ENCODE measurements at regions not wholly inside any gene's neighbourhood (a gene's known extent, or its start where the extent isn't known, plus 50 kb on each side); places are given as distances from the start of the nearest gene placed in this dataset.

DNA sequence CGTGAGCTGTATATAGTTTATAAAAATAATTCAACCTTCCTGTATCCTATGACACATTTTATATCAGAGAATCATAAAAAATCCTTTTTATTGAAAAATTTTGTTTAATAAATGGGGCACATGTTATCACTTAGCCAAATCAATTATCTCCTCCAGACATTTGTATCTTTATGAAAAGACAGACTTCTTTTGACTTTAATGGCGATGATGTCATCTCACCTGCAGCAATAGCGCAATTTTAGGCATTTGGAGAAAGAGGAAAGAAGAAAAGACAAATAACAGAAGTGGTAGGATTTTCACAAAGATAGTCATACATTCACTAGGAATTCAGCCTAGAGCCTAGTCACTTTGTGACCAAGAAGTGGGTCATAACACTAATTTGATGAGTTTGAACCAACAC lies 444.5 kb downstream of the PREX1 start:
- no peak for ATAC-seq
- TF ChIP-seq, protein P1, sequence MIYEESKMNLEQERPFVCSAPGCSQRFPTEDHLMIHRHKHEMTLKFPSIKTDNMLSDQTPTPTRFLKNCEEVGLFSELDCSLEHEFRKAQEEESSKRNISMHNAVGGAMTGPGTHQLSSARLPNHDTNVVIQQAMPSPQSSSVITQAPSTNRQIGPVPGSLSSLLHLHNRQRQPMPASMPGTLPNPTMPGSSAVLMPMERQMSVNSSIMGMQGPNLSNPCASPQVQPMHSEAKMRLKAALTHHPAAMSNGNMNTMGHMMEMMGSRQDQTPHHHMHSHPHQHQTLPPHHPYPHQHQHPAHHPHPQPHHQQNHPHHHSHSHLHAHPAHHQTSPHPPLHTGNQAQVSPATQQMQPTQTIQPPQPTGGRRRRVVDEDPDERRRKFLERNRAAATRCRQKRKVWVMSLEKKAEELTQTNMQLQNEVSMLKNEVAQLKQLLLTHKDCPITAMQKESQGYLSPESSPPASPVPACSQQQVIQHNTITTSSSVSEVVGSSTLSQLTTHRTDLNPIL (CRISPR knock-in tag; IDR thresholded peaks at IDR 0.05; ENCODE audit: low read depth), result no peak
- TF ChIP-seq ZNF8 (CRISPR knock-in tag; IDR thresholded peaks at IDR 0.05) (no peak), TCF4 (CRISPR knock-in tag; IDR thresholded peaks at IDR 0.05; ENCODE audit: borderline replicate concordance) (no peak), RARB (CRISPR knock-in tag; IDR thresholded peaks at IDR 0.05) (no peak), PPARA (CRISPR knock-in tag; IDR thresholded peaks at IDR 0.05; ENCODE audit: borderline replicate concordance) (no peak)

DNA sequence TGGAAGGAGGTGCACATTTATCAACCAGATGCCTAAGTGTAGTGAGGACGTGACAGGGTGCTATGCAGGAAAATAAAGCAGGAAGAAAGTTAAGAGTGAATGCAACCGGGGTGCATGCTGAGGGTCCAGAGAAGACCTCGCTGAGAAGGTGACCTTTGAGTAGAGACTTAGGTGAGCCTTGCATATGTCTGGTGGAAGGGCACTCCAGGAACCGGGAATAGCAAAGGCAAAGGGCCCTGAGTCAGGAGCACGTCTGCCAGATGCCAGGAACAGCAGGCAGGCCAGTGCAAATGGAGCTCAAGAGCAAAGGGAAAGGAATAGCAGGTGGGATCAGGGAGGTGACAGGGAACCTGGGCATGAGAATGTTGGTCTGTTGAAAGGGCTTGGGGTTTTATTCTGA lies 445.5 kb downstream of the PREX1 start:
- no peak for ATAC-seq
- TF ChIP-seq ISL1 (CRISPR knock-in tag; IDR thresholded peaks at IDR 0.05) (no peak), TCF4 (CRISPR knock-in tag; IDR thresholded peaks at IDR 0.05; ENCODE audit: borderline replicate concordance) (no peak), ESRRG (CRISPR knock-in tag; IDR thresholded peaks at IDR 0.05) (no peak), PPARA (CRISPR knock-in tag; IDR thresholded peaks at IDR 0.05; ENCODE audit: borderline replicate concordance) (no peak), ZNF8 (CRISPR knock-in tag; IDR thresholded peaks at IDR 0.05) (no peak), ZNF565 (CRISPR knock-in tag; conservative IDR thresholded peaks at IDR 0.05; ENCODE audit: low read depth) (no peak), ZFP30 (CRISPR knock-in tag; IDR thresholded peaks at IDR 0.05) (no peak)
- TF ChIP-seq, protein P2, sequence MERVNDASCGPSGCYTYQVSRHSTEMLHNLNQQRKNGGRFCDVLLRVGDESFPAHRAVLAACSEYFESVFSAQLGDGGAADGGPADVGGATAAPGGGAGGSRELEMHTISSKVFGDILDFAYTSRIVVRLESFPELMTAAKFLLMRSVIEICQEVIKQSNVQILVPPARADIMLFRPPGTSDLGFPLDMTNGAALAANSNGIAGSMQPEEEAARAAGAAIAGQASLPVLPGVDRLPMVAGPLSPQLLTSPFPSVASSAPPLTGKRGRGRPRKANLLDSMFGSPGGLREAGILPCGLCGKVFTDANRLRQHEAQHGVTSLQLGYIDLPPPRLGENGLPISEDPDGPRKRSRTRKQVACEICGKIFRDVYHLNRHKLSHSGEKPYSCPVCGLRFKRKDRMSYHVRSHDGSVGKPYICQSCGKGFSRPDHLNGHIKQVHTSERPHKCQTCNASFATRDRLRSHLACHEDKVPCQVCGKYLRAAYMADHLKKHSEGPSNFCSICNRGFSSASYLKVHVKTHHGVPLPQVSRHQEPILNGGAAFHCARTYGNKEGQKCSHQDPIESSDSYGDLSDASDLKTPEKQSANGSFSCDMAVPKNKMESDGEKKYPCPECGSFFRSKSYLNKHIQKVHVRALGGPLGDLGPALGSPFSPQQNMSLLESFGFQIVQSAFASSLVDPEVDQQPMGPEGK (CRISPR knock-in tag; IDR thresholded peaks at IDR 0.05; ENCODE audit: borderline replicate concordance), result no peak
- TF ChIP-seq, protein P1 (CRISPR knock-in tag; IDR thresholded peaks at IDR 0.05; ENCODE audit: low read depth), result no peak

DNA sequence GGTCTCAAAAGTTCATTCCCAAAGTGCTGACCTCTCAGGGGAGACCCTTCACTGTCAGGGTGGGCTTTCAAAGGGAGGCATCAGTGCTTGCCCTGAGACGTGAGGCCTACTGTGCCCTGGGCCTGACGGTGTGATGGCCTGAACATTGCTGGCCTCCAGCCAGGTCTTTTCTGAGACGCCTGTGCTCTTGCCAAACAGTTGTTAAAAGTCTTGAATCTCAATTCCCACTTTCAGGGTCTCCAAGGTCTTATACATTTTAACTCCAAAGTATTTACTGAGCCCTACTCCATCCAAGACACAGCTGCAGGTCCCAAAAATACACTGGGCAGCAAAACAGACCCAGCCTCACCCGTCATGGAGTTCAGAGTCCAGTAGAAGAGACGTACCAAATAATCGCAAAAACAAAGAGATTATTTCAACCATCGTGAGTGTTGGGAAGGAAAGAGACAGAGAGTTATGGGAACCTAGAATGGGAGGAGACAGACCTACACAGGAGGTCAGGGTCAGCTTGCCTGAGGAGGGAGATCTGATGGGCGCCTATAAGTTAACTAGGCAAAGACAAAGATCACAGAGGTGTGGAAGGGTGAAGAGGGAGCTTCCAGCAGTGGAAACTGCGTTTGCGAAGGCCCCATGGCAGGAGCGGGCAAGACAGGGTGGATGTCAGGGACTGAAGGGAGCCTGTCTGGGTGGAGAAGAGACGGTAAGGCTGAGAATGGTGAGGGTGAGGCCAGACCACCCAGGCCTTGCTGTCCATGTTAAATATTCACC lies 446.3 kb downstream of the PREX1 start:
- TF ChIP-seq ZFP30 (CRISPR knock-in tag; IDR thresholded peaks at IDR 0.05), result no peak
- no peak for ATAC-seq

DNA sequence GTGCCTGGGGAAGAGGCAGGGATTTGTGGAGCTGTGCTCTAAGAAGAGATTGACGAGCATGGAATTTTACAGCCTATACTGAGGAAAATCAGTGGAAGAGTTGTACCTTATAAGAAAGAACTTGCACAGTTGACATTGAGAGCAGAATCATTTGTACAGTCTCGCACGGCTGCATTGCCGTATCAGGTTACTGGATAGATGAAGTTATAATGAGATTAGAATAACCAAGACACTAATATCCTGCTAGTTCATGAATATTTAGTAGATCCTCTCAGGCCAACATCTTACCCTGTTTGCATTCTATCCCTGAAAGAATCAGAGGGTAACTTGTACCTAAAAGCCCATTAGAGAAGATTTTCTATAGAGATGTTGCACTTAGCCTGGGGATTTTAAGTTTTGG lies 447.1 kb downstream of the PREX1 start:
- TF ChIP-seq, protein P3, sequence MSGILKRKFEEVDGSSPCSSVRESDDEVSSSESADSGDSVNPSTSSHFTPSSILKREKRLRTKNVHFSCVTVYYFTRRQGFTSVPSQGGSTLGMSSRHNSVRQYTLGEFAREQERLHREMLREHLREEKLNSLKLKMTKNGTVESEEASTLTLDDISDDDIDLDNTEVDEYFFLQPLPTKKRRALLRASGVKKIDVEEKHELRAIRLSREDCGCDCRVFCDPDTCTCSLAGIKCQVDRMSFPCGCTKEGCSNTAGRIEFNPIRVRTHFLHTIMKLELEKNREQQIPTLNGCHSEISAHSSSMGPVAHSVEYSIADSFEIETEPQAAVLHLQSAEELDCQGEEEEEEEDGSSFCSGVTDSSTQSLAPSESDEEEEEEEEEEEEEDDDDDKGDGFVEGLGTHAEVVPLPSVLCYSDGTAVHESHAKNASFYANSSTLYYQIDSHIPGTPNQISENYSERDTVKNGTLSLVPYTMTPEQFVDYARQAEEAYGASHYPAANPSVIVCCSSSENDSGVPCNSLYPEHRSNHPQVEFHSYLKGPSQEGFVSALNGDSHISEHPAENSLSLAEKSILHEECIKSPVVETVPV (CRISPR knock-in tag; IDR thresholded peaks at IDR 0.05), result no peak
- TF ChIP-seq ZFP30 (CRISPR knock-in tag; IDR thresholded peaks at IDR 0.05), result no peak
- no peak for TF ChIP-seq TCF4 (CRISPR knock-in tag; IDR thresholded peaks at IDR 0.05; ENCODE audit: borderline replicate concordance)
- no peak for TF ChIP-seq OSR1 (CRISPR knock-in tag; IDR thresholded peaks at IDR 0.05)
- TF ChIP-seq ZNF565 (CRISPR knock-in tag; conservative IDR thresholded peaks at IDR 0.05; ENCODE audit: low read depth), result no peak
- TF ChIP-seq CSDC2 (CRISPR knock-in tag; IDR thresholded peaks at IDR 0.05), result no peak
- TF ChIP-seq ZC3H10 (CRISPR knock-in tag; IDR thresholded peaks at IDR 0.05), result no peak
- no peak for TF ChIP-seq ZNF70 (CRISPR knock-in tag; IDR thresholded peaks at IDR 0.05)
- no peak for TF ChIP-seq ISL1 (CRISPR knock-in tag; IDR thresholded peaks at IDR 0.05)
- no peak for TF ChIP-seq TOX (CRISPR knock-in tag; IDR thresholded peaks at IDR 0.05; ENCODE audit: borderline replicate concordance)
- TF ChIP-seq, protein P2 (CRISPR knock-in tag; IDR thresholded peaks at IDR 0.05; ENCODE audit: borderline replicate concordance), result no peak
- TF ChIP-seq, protein P4, sequence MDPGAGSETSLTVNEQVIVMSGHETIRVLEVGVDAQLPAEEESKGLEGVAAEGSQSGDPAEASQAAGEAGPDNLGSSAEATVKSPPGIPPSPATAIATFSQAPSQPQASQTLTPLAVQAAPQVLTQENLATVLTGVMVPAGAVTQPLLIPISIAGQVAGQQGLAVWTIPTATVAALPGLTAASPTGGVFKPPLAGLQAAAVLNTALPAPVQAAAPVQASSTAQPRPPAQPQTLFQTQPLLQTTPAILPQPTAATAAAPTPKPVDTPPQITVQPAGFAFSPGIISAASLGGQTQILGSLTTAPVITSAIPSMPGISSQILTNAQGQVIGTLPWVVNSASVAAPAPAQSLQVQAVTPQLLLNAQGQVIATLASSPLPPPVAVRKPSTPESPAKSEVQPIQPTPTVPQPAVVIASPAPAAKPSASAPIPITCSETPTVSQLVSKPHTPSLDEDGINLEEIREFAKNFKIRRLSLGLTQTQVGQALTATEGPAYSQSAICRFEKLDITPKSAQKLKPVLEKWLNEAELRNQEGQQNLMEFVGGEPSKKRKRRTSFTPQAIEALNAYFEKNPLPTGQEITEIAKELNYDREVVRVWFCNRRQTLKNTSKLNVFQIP (CRISPR knock-in tag; IDR thresholded peaks at IDR 0.05; ENCODE audit: borderline replicate concordance, low read depth), result no peak
- TF ChIP-seq ESRRG (CRISPR knock-in tag; IDR thresholded peaks at IDR 0.05), result no peak
- TF ChIP-seq, protein P1 (CRISPR knock-in tag; IDR thresholded peaks at IDR 0.05; ENCODE audit: low read depth), result no peak
- ATAC-seq, result no peak

All from SK-N-SH treated with all-trans-retinoic acid at 6 μM for 48 hours (cell line).